DMS 273 treated with DMSO at 0.1 percent for 48 hours (cell line): ENCODE measurements at regions not wholly inside any gene's neighbourhood (a gene's known extent, or its start where the extent isn't known, plus 50 kb on each side); places are given as distances from the start of the nearest gene placed in this dataset.
"Not testable (repeated sequence)": the region's sequence is repeated elsewhere in the genome, so short reads cannot be mapped to it uniquely, and the experiment has no call there.

Experiments used
- DNase-seq: peaks from one replicate; lab custom pipeline; 2025; lab: John Stamatoyannopoulos, UW

- DNase-seq, result no peak
Observed at GRCh38 chr14:34175574-34175973, 224.7 kb upstream of the EGLN3 start.

- DNase-seq, result no peak
Observed at GRCh38 chr14:34174973-34175372, 224.1 kb upstream of the EGLN3 start.

GRCh38 chr14:34173916-34174315, 223.0 kb upstream of the EGLN3 start:
- DNase-seq, result no peak

- no peak for DNase-seq
Observed at GRCh38 chr14:34172550-34173368, 221.9 kb upstream of the EGLN3 start.

- DNase-seq, result no peak
Observed at GRCh38 chr14:34172173-34172451, 221.2 kb upstream of the EGLN3 start.

- DNase-seq, result no peak
Observed at GRCh38 chr14:34171431-34172172, 220.7 kb upstream of the EGLN3 start.

GRCh38 chr14:34170882-34171281, 220.0 kb upstream of the EGLN3 start:
- no peak for DNase-seq

GRCh38 chr14:34169561-34169960, 218.7 kb upstream of the EGLN3 start:
- DNase-seq, result no peak

GRCh38 chr14:34168656-34169055, 217.8 kb upstream of the EGLN3 start:
- DNase-seq, result no peak

- no peak for DNase-seq
Observed at GRCh38 chr14:34165847-34166350, 215.0 kb upstream of the EGLN3 start.

GRCh38 chr14:34164162-34164864, 213.4 kb upstream of the EGLN3 start:
- DNase-seq, result no peak

- DNase-seq, result no peak
Observed at GRCh38 chr14:34161351-34162082, 210.6 kb upstream of the EGLN3 start.

- no peak for DNase-seq
Observed at GRCh38 chr14:34160619-34161018, 209.7 kb upstream of the EGLN3 start.

GRCh38 chr14:34157651-34158050, 206.8 kb upstream of the EGLN3 start:
- DNase-seq, result no peak

GRCh38 chr14:34147461-34147860, 196.6 kb upstream of the EGLN3 start:
- DNase-seq, result no peak

- DNase-seq, result not testable (repeated sequence)
Observed at GRCh38 chr14:34140127-34140526, 189.3 kb upstream of the EGLN3 start.

GRCh38 chr14:34139160-34140121, 188.6 kb upstream of the EGLN3 start:
- peak; percentile 1 for DNase-seq

- no peak for DNase-seq
Observed at GRCh38 chr14:34138175-34138574, 187.3 kb upstream of the EGLN3 start.

- no peak for DNase-seq
Observed at GRCh38 chr14:34137001-34137745, 186.3 kb upstream of the EGLN3 start.

- DNase-seq, result no peak
Observed at GRCh38 chr14:34135492-34135891, 184.6 kb upstream of the EGLN3 start.
